ENCODE measurements at regions not wholly inside any gene's neighbourhood (a gene's known extent, or its start where the extent isn't known, plus 50 kb on each side); places are given as distances from the start of the nearest gene placed in this dataset.

DNA sequence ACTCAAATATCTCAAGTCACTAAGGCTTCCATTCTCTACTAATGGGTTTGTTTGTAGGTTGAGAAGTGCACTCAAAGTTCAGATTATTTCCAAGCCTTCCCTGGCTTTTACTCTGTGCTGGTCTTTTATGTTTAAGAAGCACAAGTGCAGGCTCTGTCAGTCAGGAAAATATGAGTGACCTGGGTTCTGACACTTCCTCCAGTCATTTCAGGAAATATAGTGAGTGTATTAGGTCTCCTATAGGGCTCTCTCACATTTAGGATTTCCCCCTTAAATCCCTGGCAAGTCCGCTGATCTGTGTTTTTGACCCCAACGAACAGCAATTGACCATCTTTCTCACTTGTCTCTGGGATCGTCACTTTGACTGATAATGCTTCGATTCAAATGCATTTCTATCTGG is 210.2 kb downstream of the ARPP21 start:
- H3K27me3 ChIP-seq (replicated peaks): no peaks in the 10 kb centered on the region
- no peaks in the 10 kb centered on the region for H3K36me3 ChIP-seq (replicated peaks)
- no peak overlapping the region for H3K4me3 ChIP-seq (ENCODE audit: low read depth, low read length)
- in situ Hi-C loops (cut with HindIII; ENCODE audit: low pct_ligation_motif_present, low sequenced_read_pairs): no loop called here
- DNase-seq: no peak
- TF ChIP-seq, protein P1, sequence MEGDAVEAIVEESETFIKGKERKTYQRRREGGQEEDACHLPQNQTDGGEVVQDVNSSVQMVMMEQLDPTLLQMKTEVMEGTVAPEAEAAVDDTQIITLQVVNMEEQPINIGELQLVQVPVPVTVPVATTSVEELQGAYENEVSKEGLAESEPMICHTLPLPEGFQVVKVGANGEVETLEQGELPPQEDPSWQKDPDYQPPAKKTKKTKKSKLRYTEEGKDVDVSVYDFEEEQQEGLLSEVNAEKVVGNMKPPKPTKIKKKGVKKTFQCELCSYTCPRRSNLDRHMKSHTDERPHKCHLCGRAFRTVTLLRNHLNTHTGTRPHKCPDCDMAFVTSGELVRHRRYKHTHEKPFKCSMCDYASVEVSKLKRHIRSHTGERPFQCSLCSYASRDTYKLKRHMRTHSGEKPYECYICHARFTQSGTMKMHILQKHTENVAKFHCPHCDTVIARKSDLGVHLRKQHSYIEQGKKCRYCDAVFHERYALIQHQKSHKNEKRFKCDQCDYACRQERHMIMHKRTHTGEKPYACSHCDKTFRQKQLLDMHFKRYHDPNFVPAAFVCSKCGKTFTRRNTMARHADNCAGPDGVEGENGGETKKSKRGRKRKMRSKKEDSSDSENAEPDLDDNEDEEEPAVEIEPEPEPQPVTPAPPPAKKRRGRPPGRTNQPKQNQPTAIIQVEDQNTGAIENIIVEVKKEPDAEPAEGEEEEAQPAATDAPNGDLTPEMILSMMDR (IDR thresholded peaks at IDR 0.05; ENCODE audit: low read depth, low read length, missing control alignments): no peak
- H3K27ac ChIP-seq: no peak overlapping the region

DNA sequence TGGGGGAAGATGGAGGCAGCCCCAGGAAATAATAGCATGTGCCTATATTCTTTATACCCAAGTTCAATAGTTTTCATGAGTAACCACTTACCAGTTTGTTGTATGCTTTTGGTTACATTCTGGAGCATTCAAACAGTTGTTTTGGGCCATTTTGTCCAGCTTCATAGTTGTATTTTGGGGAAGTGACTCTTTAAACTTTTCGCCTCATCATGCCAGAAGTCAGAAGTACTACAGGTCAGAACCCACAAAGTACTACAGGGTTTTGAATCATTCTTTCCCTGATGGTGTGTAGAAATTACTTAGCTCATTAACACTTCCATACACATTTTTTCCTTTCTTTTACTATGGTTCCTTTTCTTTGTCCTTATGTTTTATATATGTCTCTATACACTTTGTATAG is 210.6 kb downstream of the ARPP21 start:
- no peaks in the 10 kb centered on the region for H3K27me3 ChIP-seq (replicated peaks)
- DNase-seq: no peak
- TF ChIP-seq, protein P1 (IDR thresholded peaks at IDR 0.05; ENCODE audit: low read depth, low read length, missing control alignments): no peak
- in situ Hi-C loops (cut with HindIII; ENCODE audit: low pct_ligation_motif_present, low sequenced_read_pairs): no loop called here
- H3K27ac ChIP-seq: no peak overlapping the region
- H3K36me3 ChIP-seq (replicated peaks): no peaks in the 10 kb centered on the region
- no peak overlapping the region for H3K4me3 ChIP-seq (ENCODE audit: low read depth, low read length)

DNA sequence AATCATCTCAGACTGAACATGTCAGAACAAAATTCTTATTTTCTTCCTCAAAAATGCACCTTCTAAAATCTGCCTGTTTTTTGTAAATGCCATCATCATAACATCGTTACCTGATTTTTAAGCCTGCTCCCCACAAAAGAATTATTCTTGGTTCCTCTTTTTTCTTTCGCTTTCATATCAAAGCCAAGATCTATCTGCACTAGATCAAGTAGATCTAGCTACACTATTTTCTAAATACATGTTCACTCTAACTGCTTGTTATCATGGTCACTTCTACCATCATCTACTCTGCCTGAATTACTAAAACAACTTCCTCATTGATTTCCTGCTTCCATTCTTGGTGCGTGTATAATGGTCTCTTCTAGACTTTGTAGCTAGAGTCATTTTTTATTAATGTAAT is 217.7 kb downstream of the ARPP21 start:
- in situ Hi-C loops (cut with HindIII; ENCODE audit: low pct_ligation_motif_present, low sequenced_read_pairs): no loop called here
- no peak for DNase-seq
- H3K27ac ChIP-seq: no peak overlapping the region

DNA sequence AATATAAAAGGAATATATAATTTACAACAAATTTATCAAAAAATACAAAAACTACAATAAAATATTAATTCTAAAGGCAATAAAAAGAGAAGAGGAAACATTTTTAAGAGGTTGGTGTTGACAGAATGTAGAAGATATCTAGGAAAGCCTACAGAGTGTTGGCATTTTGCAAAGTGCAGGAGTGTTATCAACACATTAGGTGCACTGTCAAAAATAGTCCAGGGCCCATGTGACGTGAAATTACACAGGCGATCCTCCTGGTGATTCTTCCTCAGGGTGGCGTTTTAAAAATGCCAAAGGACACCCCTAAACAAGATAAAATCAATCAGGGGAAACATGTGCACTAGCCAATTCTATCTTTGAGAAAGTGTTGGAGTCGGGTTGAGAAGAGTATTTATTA is 222.7 kb downstream of the ARPP21 start:
- TF ChIP-seq, protein P1 (IDR thresholded peaks at IDR 0.05; ENCODE audit: low read depth, low read length, missing control alignments): no peak
- in situ Hi-C loops (cut with HindIII; ENCODE audit: low pct_ligation_motif_present, low sequenced_read_pairs): no loop called here
- Histone ChIP-seq H3K27me3 (replicated peaks) (no peaks in the 10 kb centered on the region), H3K4me3 (ENCODE audit: low read depth, low read length) (no peak overlapping the region), H3K27ac (no peak overlapping the region), H3K36me3 (replicated peaks) (no peaks in the 10 kb centered on the region)
- no peak for DNase-seq

More for the DNA sequence above, 217.7 kb downstream of the ARPP21 start:
- TF ChIP-seq, protein P1 (IDR thresholded peaks at IDR 0.05; ENCODE audit: low read depth, low read length, missing control alignments): no peak
- H3K36me3 ChIP-seq (replicated peaks): no peaks in the 10 kb centered on the region
- no peaks in the 10 kb centered on the region for H3K27me3 ChIP-seq (replicated peaks)
- no peak overlapping the region for H3K4me3 ChIP-seq (ENCODE audit: low read depth, low read length)

DNA sequence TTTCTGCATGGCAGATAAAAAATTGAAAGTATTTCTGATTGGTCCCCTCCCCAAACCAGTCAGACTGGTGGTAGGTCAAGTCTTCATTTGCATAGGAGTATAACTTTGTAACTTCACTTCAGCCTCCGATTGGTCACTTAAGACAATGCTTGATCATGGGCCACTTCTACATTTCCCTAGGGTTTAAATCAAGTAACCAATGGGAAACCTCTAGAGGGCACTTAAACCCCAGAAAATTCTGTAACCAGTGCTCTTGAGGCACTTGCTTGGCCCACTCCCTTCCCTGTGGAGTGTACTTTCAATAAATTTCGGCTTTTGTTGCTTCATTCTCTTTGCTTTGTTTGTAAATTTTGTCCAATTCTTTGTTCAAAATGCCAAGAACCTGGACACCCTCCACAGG is 225.5 kb downstream of the ARPP21 start:
- no peaks in the 10 kb centered on the region for H3K27me3 ChIP-seq (replicated peaks)
- H3K27ac ChIP-seq: no peak overlapping the region
- H3K4me3 ChIP-seq (ENCODE audit: low read depth, low read length): no peak overlapping the region
- no peak for DNase-seq
- TF ChIP-seq, protein P1 (IDR thresholded peaks at IDR 0.05; ENCODE audit: low read depth, low read length, missing control alignments): no peak
- no peaks in the 10 kb centered on the region for H3K36me3 ChIP-seq (replicated peaks)
- in situ Hi-C loops (cut with HindIII; ENCODE audit: low pct_ligation_motif_present, low sequenced_read_pairs): no loop called here

DNA sequence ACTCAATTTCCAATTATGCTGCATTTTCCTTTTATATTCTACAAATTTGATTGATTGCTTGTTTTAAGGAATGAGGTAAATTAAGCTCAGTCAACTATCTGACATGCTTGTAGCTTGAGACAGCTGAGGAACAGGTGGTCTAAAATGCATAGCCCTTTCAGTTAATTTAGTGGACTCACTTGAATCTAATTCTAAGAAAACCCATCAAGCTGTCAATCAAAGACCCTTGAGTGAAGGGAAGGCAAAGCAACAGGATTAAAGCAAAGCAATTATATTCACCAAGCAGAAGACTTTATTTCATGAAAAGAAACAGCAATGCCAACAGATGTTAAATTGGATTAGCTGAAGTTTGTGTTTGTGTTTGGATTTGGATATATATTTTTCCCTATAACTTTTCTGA is 228.5 kb downstream of the ARPP21 start:
- Histone ChIP-seq H3K4me3 (ENCODE audit: low read depth, low read length) (no peak overlapping the region), H3K27me3 (replicated peaks) (no peaks in the 10 kb centered on the region), H3K27ac (no peak overlapping the region), H3K36me3 (replicated peaks) (no peaks in the 10 kb centered on the region)
- no peak for DNase-seq
- in situ Hi-C loops (cut with HindIII; ENCODE audit: low pct_ligation_motif_present, low sequenced_read_pairs): no loop called here
- TF ChIP-seq, protein P1 (IDR thresholded peaks at IDR 0.05; ENCODE audit: low read depth, low read length, missing control alignments): no peak

All from brain microvascular endothelial cell (primary cell).